Endothelial cell (in vitro differentiated cells): ENCODE measurements at regions not wholly inside any gene's neighbourhood (a gene's known extent, or its start where the extent isn't known, plus 50 kb on each side); places are given as distances from the start of the nearest gene placed in this dataset.

ENCODE experiments used
- DNase-seq: peaks from one replicate; pipeline ENCODE4 v3.0.0; 2021; ENCODE audit warnings: low spot score
- H3K27ac Mint-ChIP-seq: one replicate; pipeline ENCODE4 v1.8.0; 2021; ENCODE audit warnings: mixed read lengths, inconsistent platforms; ENCODE audit not compliant: unreplicated experiment
- H3K27me3 Mint-ChIP-seq: one replicate; pipeline ENCODE4 v1.8.0; 2021; ENCODE audit warnings: mild to moderate bottlenecking, moderate library complexity, mixed read lengths, inconsistent platforms; ENCODE audit not compliant: unreplicated experiment
- H3K36me3 Mint-ChIP-seq: one replicate; pipeline ENCODE4 v1.8.0; 2021; ENCODE audit warnings: mild to moderate bottlenecking, low read depth, mixed read lengths, inconsistent platforms; ENCODE audit not compliant: unreplicated experiment
- H3K4me1 Mint-ChIP-seq: one replicate; pipeline ENCODE4 v1.8.0; 2021; ENCODE audit warnings: mild to moderate bottlenecking, mixed read lengths, inconsistent platforms; ENCODE audit not compliant: unreplicated experiment
- H3K4me3 Mint-ChIP-seq: one replicate; pipeline ENCODE4 v1.8.0; 2021; ENCODE audit warnings: mild to moderate bottlenecking, mixed read lengths, inconsistent platforms; ENCODE audit not compliant: unreplicated experiment
- H3K9me3 Mint-ChIP-seq: one replicate; pipeline ENCODE4 v1.8.0; 2021; ENCODE audit warnings: mixed read lengths, inconsistent platforms; ENCODE audit not compliant: unreplicated experiment
- TF ChIP-seq, protein P1 (sequence below): fragments of 200-600 bp; sonication (generic); IDR thresholded peaks from one replicate; pipeline ENCODE4 v1.5.0; 2021; ENCODE audit warnings: antibody characterized with exemption; ENCODE audit not compliant: unreplicated experiment

DNA sequence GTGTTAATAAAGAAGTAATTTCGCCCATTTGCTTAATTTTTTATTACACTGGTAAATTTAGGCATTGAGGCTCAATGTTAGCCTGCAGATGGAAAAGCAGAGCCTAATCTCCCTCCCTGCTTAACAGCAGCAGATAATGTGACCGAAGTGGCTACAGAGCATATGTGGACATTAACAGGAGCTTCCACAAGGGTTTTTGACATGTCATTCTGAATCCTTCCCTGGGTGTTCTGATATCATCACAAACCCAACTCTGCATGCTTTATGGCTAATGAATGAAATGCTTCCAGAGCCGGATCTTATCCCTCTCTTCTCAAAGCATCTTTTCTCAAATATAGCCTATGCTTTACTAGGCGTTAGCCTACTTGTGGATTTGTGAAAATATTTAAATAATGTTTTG is 208.6 kb downstream of the CAAP1 start:
- TF ChIP-seq, protein P1, sequence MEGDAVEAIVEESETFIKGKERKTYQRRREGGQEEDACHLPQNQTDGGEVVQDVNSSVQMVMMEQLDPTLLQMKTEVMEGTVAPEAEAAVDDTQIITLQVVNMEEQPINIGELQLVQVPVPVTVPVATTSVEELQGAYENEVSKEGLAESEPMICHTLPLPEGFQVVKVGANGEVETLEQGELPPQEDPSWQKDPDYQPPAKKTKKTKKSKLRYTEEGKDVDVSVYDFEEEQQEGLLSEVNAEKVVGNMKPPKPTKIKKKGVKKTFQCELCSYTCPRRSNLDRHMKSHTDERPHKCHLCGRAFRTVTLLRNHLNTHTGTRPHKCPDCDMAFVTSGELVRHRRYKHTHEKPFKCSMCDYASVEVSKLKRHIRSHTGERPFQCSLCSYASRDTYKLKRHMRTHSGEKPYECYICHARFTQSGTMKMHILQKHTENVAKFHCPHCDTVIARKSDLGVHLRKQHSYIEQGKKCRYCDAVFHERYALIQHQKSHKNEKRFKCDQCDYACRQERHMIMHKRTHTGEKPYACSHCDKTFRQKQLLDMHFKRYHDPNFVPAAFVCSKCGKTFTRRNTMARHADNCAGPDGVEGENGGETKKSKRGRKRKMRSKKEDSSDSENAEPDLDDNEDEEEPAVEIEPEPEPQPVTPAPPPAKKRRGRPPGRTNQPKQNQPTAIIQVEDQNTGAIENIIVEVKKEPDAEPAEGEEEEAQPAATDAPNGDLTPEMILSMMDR = no peak
- peaks cover 20% of the 10 kb centered on the region for H3K4me1 Mint-ChIP-seq
- no peak for DNase-seq
- H3K36me3 Mint-ChIP-seq = no peaks in the 10 kb centered on the region
- no peak overlapping the region for H3K4me3 Mint-ChIP-seq
- H3K27me3 Mint-ChIP-seq = no peaks in the 10 kb centered on the region
- H3K27ac Mint-ChIP-seq = no peak overlapping the region
- H3K9me3 Mint-ChIP-seq = no peaks in the 10 kb centered on the region

DNA sequence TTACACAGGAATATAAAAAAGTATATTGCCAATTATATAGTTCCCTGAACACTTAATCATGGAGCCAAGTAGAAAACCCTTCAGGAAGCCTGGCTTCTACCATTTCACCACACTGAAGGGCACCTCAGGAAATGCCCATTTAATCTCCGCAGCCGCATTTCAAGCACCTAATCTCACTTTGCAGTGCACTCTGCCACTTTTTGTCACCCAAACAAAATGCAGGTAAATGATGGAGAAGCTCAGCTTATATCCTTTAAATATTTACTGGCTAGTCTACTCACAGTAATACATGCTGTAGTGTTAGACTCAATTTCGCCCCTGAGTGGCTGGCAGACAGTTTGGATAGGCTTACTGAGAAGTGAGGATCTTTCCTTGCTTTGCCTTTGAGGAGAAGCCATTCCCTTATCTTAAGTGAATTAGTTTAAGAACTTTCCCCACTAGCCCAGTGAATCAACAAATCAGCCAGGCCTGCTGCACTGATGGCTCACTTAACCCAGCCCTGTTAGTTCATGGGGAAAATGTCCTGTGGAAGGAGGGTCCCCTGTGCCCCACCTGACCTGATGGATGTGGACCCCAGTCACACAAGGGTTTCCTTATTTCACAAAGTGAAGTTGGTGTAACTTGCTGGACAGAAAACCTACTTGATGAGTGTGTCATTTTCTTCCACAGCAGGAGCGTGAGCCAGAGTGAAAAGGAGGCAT is 209.7 kb downstream of the CAAP1 start:
- no peak overlapping the region for H3K27ac Mint-ChIP-seq

DNA sequence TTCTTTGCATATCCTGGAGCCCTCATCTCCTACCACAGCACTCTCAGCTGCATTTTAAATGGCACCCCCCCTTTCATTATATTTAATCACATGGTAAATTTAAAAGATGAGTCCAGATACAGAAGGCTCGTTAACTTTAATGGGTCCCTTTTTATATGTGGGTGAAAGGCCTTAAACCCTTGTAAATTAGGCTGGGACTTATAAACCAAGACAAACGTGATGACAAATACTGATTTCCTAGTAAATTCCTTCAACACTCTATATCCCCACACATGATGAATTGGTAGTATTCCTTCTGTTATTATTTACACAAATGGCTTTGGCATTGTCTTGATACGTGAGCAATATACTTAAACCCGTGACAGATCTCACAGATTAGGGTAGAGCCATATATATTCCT is 210.6 kb downstream of the CAAP1 start:
- DNase-seq = no peak
- H3K27me3 Mint-ChIP-seq = no peaks in the 10 kb centered on the region
- H3K4me3 Mint-ChIP-seq = no peak overlapping the region
- no peaks in the 10 kb centered on the region for H3K9me3 Mint-ChIP-seq
- TF ChIP-seq, protein P1 = no peak
- peaks cover 17% of the 10 kb centered on the region for H3K4me1 Mint-ChIP-seq
- no peak overlapping the region for H3K27ac Mint-ChIP-seq
- no peaks in the 10 kb centered on the region for H3K36me3 Mint-ChIP-seq

More for the DNA sequence above, 209.7 kb downstream of the CAAP1 start:
- TF ChIP-seq, protein P1 = no peak
- no peak overlapping the region for H3K4me3 Mint-ChIP-seq
- DNase-seq = no peak
- no peaks in the 10 kb centered on the region for H3K27me3 Mint-ChIP-seq
- no peaks in the 10 kb centered on the region for H3K9me3 Mint-ChIP-seq
- peaks cover 21% of the 10 kb centered on the region for H3K4me1 Mint-ChIP-seq
- no peaks in the 10 kb centered on the region for H3K36me3 Mint-ChIP-seq

DNA sequence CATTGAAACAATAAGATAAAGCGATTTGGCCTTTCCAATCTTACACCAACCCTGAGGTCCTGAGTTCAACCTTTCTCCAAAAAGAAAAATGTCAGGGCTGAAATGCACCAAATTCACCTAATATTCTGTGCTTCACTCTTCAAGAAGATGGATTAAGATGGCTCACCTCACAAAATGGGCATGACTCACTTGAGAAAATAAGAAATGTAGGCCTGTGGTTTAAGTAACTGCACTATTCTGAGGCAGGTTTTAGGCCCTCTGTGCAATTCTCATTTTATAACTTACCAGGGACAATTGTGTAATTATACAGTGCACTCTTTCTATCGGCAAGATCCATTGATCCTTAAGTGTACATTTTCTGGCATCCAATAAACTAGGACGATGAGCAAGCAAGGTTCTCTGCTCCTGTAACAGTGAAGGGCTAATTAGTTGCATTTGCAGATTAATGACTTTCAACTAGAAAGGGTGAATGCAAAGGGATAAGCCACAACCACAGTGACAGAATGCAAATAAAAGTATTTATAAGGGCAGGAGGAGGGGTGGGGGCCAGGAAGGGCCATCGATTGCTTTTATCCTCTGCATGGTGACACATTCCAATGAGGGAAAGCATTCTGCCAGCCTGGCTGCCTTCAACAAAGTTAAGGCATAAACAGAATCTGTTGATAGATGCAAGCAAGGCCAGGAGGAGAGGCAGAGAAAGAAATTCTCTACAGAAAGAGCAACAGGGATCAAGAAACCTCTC is 214.5 kb downstream of the CAAP1 start:
- no peak overlapping the region for H3K27ac Mint-ChIP-seq
- H3K36me3 Mint-ChIP-seq = no peaks in the 10 kb centered on the region

More for the DNA sequence above, 214.5 kb downstream of the CAAP1 start:
- H3K9me3 Mint-ChIP-seq = no peaks in the 10 kb centered on the region
- H3K4me3 Mint-ChIP-seq = no peak overlapping the region
- no peak for DNase-seq
- TF ChIP-seq, protein P1 = no peak
- peaks cover 8% of the 10 kb centered on the region for H3K4me1 Mint-ChIP-seq
- H3K27me3 Mint-ChIP-seq = no peaks in the 10 kb centered on the region
